NCI-H82 (cell line): ENCODE measurements at regions not wholly inside any gene's neighbourhood (a gene's known extent, or its start where the extent isn't known, plus 50 kb on each side); places are given as distances from the start of the nearest gene placed in this dataset.

Experiments
- DNase-seq: peaks from one replicate; lab custom pipeline; 2025; lab: John Stamatoyannopoulos, UW

DNA sequence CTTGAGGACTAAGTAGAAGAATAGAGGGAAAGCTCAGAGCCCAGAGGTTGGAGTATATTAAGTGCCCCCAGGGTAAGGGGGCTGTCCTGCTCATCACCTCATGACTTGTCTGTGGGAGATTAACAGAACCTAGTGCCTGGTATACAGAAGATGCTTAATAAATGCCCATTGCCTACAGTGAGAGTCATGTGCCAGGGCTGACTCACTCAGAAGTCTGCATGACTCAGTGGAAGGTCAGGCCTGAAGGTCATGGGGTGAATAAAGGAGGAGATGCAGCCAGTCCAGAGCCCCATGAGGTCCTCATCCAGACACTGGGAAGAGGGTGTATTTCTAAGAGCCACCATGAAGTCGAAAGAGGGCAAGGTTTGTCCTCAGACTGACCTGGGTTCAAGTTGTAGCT is 62.5 kb upstream of the TLE3 start:
- DNase-seq, result no peak

DNA sequence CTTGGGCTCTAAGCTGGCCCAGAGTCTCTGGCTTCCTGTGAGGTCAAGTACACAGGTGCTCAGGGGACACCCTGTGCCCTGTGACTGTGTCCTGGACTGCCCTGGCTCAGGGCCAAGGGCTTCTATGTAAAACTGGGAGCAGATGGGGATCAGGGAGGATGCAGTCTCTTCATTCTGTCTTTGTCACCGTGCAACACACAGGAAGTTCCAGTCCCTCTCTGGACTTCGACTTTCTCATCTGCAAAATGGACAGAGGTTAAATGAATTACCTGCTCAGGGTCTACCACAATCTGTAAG is 61.9 kb upstream of the TLE3 start:
- peak; percentile 93 for DNase-seq

DNA sequence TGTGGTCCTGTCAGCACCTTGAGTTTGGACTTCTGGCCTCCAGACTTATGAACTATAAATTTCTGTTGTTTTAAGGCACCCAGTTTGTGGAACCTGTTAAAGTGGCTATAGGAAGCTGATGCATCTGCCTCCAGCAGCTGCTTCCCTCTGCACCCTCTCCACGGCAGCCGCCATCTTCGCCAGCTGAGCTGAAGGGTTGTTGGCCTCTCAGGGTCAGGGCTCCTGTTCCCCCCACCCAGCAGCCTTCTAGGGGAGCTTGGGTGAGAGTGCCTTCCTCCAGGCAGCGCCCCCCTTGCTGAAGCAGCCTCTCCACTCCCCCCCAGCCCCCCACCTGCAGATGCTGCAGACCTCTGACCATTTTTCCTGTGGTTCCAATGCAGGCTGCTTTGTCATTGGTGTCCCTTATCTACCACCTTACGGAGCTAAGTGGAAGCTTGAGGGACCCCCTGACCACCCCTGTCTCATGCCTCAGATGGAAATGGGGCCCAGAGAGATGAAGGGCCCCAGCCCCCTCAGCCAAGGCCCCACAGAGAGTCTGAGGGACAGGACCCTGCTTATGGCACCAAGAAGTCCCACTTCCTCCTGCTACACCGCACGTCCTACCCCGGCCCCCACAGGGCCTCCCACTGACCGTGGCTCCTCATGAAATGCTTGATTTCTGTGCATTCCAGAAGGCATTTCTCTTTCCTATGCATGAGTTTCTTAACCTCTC is 61.4 kb upstream of the TLE3 start:
- no peak for DNase-seq

DNA sequence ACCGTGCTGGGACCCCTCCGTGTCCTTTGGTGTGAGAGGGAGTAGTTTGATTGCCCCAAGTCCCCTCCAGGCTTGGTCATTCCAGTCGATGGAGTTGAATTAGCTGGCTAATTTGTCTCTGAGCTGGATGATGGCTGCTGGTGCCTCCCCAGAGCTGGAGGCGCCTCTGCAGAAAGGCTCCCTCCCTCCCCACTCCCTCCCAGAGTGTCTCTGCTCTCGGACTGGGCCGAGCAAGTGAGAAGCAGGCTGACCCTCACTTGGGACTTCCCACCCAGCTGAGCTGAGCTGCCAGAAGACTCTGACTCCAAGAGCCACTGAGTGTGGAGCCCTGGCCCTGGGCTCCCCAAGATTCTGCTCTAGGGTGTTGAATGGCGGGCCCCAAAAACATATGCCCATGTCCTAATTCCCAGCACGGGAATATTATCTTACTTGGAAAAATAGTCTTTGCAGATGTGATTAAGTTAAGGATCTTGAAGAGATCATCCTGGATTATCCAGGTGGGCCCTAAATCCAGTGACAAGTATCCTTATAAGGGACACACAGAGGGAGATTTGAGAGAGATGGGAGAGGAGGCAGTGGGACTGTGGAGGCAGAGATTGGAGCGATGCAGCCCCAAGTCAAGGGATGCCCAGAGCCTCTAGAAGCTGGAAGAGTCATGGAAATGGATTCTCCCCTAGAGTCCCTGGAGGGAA is 60.7 kb upstream of the TLE3 start:
- DNase-seq, result peak; percentile 94

DNA sequence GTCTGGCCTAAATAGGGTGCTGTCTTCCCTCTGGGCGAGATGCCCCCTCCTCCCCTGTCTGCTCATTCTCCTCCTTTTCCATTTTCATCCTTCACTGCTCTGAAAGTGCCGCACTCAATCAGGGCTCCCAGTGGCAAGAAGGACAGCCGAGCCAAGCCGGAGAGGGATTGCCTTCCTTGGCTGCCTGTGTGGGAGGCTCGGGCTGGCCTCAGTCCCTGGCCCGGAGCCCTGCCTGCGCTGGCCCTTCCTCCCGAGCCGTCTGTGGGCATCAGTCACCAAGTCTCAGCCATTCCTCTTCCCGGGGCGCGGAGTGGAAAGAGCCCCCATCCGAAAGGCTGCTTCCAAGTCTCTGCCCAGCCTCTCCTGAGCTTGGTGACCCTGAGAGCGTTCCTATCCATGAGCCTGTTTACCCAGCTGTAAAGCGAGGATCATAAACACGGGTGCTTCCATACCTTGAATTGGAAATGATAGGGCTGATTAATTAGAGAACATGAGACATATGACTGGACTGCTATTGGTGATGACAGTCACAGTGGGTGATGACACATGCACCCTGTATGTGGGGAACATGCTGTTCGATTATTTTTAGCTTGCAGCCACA is 59.1 kb upstream of the TLE3 start:
- no peak for DNase-seq

DNA sequence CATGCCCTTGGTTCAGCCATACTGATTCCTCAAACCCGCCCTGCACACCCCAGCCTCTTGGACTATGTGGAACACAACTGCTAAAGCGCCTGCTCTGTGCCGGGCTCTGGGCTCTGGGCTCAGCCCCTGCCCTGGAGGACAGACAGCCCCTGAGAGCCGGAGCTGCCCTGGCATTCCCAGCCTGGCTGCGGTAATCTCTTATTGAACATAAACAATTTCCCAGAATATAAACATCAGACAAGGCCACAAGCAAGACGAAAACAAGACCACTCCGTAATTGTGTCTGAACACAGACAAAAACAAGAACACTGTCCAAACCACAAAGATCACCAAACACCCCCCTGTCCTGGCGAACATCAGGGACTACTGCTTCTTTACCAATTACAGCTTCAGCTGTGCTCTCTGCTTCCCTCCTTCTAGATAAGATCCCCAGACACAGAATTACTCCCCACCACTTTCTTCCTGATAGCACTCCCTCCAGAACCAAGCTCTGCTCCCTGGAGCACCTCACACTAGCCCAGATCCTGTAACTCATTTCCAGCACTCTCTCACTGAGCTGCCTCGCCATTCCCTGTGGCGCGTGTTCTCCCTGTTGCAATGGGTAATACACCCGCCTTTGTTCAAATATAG is 57.1 kb upstream of the TLE3 start:
- no peak for DNase-seq

DNA sequence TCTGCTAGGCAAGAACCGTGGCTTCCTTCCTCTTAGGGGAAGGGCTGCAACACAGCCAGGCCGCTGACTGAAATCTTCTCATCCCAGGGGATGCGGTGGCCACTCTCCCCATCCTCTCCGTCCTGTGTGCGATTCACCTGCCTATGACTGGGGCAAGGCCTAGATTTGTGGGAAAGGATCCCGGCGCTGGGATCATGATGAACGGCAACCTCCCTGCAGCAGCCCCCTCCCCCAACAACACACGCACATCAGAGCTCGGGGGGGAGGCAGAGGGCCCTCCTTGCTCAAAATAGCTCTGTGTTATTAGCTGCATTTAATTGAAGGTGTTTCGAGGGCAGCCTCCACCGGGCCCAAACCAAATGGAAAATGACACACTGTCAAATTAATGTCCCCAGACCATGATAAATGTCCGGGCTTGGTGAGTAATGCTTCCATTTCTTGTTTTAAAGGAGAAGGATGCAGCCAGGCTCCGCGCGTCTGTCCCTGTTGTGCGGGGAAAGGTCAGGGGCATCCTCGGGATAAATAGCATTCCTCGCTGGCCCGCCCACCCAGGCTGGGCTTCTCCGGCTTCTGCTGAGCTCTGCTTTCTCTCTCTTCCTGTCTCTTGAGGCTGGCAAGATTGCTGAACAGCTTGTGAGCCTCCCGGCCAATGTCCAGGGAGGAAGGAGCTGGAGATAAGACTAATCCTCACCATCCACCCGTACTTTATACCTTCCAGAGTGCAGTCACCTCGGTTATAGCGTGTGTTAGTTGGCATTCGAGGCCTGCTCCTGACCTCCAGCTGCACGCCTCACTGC is 56.4 kb upstream of the TLE3 start:
- peak; percentile 75 for DNase-seq

DNA sequence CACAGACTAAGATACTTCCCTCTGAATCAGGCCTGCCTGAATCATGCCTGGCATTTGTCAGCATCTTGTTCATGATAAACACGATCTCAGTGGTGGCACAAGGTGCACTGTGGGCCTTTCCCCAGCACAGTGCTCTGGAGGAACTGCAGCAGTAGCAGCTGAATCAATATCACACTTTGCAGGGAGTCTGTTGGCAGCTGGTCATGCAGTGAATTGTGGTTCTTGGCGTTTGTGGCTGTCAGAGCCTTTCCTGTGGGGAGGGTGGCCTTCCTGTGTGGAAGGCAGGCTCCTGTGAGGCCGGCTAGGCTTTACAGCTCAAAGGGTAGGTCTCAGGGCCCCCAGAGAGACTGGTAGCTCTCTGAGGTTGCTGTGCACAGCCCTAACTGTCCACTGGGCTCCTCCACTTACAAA is 54.4 kb upstream of the TLE3 start:
- no peak for DNase-seq

DNA sequence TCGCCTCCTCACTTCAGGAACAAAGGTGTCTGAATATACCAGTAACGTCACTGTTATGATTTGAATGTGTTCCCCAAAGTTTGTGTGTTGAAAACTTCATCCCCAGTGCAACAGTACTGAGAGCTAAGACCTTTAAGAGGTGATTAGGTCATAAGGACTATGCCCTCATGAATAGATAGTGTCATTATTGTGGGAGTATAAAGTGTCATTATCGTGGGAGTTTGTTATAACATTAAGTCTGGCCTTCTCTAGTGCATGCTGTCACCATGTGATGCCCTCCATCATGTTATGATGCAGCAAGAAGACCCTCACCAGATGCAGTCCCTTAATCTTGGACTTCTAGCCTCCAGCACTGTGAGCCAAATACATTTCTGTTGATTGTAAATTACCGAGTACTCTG is 53.7 kb upstream of the TLE3 start:
- DNase-seq, result no peak

DNA sequence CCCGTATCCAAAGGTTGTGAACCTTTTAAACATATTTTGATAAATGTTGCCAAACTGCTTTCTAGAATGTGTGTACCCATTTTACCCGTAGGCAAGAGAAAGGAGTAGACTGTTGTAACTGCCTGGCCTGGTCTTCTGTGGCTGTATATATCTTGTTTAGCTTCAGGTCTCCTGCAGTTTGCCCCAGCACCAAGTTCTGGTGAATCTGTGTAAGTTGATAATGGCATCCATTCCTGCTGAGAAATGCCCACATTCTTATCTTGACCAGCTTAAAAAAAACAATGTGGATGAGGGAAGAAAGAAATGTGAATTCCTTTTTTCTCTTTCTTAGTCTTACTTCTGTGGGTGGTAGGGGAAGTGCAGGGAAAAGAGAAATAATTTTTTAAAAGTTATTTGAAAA is 53.3 kb upstream of the TLE3 start:
- no peak for DNase-seq

DNA sequence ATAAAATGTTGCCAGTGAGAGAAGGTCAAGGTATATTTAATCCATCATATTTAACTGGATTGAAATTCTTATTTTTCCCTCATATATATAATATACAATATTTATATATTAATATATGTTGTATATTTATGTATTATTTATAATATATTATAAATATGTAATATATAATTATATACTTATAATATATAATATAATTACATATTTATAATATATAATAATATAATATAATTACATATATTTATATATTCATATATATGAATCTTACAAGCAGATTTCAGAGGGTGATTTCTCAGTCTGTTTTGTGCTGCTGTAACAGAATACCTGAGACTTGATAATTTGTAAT is 52.7 kb upstream of the TLE3 start:
- no peak for DNase-seq

DNA sequence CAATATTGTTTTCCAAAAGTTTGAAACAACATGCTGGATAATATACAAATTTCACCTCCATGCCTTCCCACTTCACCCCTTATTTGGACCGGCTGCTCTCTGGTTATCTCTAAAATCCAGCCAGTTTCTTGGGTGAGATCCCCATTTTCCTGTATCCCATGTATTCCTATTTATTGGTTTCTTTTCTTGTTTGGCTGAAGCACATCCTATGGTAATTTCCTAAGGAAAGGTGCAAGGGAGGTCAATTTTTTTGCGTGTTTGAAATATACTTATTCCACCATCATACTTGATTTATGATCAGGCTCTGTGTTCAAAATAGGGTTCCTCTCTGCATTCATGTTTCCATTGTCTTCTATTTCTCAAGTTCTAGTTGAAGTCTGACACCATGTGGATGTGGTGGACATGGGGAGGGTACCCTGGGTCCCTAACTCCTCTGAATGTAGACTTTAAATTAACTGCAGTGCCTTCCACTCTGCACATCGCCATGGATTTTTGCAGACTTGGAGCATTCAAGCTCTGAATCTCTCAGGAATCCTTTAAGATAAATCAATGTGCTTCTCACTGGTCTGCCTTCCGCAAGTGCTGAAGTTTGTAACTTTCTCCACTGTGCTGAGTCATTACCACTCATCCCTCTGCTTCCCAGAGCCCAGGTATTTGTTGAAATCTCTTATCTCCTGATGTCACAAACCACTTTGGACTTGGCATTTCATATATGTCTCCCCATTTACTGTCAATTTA is 52.1 kb upstream of the TLE3 start:
- no peak for DNase-seq

DNA sequence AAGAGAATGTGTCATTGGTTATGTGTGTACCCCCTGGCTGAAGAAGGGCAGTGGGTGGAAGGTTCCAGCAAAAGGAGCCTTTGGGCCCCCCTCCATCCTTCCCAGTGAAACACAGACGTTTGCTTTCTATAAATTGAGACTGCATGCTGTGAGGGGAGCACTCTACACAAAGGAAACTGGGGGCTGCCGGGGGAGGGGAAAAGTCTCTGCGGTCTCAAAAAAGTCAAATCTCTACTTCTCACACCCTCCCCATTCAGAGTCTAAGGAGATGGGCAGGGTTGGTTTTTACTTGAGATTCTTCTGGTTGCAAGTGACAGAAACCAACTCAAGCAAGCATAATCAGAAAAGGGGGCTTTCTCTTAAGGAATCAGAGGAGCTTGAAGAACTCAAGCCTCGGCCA is 50.1 kb upstream of the TLE3 start:
- DNase-seq, result no peak
